ENCODE measurements at regions not wholly inside any gene's neighbourhood (a gene's known extent, or its start where the extent isn't known, plus 50 kb on each side); places are given as distances from the start of the nearest gene placed in this dataset.
"Not testable (repeated sequence)": the region's sequence is repeated elsewhere in the genome, so short reads cannot be mapped to it uniquely, and the experiment has no call there.

GRCh38 chr4:111393781-111394180 is 751.5 kb upstream of the FAM241A start:
- H3K27ac Mint-ChIP-seq = peak overlapping the region in 1 of 6 donors; percentile 28
- H3K27me3 Mint-ChIP-seq = no peaks in the 10 kb centered on the region
- H3K4me3 Mint-ChIP-seq = no peak overlapping the region
- ATAC-seq (ENCODE audit: low read depth in 2 of 2) = no peak
- no peaks in the 10 kb centered on the region for H3K4me1 Mint-ChIP-seq
- peaks cover 4 to 12% (median 9%) of the 10 kb centered on the region in 7 donors for H3K9me3 Mint-ChIP-seq
- no peak for DNase-seq
- H3K36me3 Mint-ChIP-seq = no peaks in the 10 kb centered on the region

DNA sequence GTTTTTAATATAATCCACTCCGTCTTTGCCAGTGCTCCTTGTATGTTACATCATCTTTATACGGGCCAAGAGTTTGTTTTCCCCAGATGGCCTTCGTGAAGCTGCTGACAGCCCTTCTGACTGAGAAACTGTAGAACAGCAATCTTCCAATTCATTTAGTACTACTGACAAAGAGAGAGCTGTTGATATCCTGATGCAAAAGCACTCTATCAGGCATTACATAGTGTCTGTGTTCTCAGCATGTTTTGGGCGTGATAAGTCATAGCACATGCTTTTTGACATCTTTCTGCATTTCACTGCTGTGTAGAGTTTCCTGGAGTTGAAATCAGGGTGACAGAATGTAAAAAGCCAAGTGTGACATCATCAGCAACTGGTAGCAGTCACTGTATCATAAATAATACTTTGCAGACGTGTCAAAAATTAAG is 746.3 kb upstream of the FAM241A start:
- no peak for DNase-seq
- H3K36me3 Mint-ChIP-seq = no peaks in the 10 kb centered on the region
- peaks cover 0 to 9% (median 0%) of the 10 kb centered on the region in 7 donors for H3K9me3 Mint-ChIP-seq
- no peaks in the 10 kb centered on the region for H3K4me1 Mint-ChIP-seq
- no peaks in the 10 kb centered on the region for H3K27me3 Mint-ChIP-seq
- no peak for ATAC-seq (ENCODE audit: low read depth in 2 of 2)
- H3K4me3 Mint-ChIP-seq = no peak overlapping the region
- no peak overlapping the region for H3K27ac Mint-ChIP-seq

GRCh38 chr4:111399623-111400022 is 745.6 kb upstream of the FAM241A start:
- Mint-ChIP-seq H3K9me3 (peaks cover 0 to 9% (median 0%) of the 10 kb centered on the region in 7 donors), H3K27ac (no peak overlapping the region), H3K27me3 (no peaks in the 10 kb centered on the region), H3K4me3 (no peak overlapping the region), H3K4me1 (no peaks in the 10 kb centered on the region), H3K36me3 (no peaks in the 10 kb centered on the region)
- DNase-seq = no peak
- ATAC-seq (ENCODE audit: low read depth in 2 of 2) = no peak

- H3K9me3 Mint-ChIP-seq = peaks cover 0 to 7% (median 0%) of the 10 kb centered on the region in 7 donors
- H3K27me3 Mint-ChIP-seq = no peaks in the 10 kb centered on the region
- no peak overlapping the region for H3K4me3 Mint-ChIP-seq
- ATAC-seq (ENCODE audit: low read depth in 2 of 2) = no peak
- DNase-seq = no peak
- H3K4me1 Mint-ChIP-seq = no peaks in the 10 kb centered on the region
- no peaks in the 10 kb centered on the region for H3K36me3 Mint-ChIP-seq
- no peak overlapping the region for H3K27ac Mint-ChIP-seq
Measured at GRCh38 chr4:111400741-111401140, 744.5 kb upstream of the FAM241A start.

DNA sequence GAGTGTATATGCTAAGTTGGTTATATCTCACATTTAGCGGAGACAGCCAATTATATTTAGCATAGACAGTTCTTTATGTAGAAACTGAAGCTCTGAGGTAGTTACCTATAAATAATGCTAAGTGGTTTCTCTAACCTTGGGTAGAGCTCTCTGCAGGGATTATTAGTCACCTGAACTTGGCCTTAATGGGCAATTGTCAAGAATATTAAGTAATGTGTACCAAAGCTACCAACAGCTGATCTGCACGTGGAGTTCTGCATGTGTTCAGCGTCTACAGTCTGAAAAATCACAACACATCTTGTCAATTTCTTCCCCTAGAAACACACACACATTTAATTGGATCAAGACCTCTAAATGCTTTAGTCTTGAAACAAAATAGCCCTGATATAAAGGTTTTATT is 740.6 kb upstream of the FAM241A start:
- no peak for DNase-seq
- no peak for ATAC-seq (ENCODE audit: low read depth in 2 of 2)
- H3K4me1 Mint-ChIP-seq = no peaks in the 10 kb centered on the region
- H3K27ac Mint-ChIP-seq = no peak overlapping the region
- H3K9me3 Mint-ChIP-seq = peaks cover 0 to 10% (median 3%) of the 10 kb centered on the region in 7 donors
- no peaks in the 10 kb centered on the region for H3K27me3 Mint-ChIP-seq
- H3K36me3 Mint-ChIP-seq = no peaks in the 10 kb centered on the region
- H3K4me3 Mint-ChIP-seq = no peak overlapping the region

DNA sequence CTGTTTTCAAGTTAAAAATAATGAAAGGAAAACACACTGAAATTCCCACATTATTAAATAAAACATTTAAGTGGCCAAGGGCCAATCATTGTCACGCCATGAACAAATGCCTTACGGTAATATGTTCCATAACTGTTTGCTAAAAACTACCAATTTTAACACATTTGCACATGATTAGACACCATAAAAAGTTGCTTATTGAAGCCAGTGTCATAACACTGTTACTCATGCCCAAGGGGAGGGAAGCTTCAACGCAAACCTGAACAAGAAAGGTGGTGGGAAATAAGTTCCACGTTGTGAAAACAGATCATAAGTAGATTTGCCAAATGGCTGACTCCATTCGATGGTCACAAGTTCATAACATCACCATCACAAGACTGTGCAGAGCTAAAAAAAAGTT is 739.3 kb upstream of the FAM241A start:
- ATAC-seq (ENCODE audit: low read depth in 2 of 2) (no peak), DNase-seq (no peak)
- H3K9me3 Mint-ChIP-seq = peaks cover 0 to 16% (median 5%) of the 10 kb centered on the region in 7 donors
- no peak overlapping the region for H3K27ac Mint-ChIP-seq
- no peaks in the 10 kb centered on the region for H3K4me1 Mint-ChIP-seq
- H3K4me3 Mint-ChIP-seq = no peak overlapping the region
- H3K27me3 Mint-ChIP-seq = no peaks in the 10 kb centered on the region
- H3K36me3 Mint-ChIP-seq = no peaks in the 10 kb centered on the region

DNA sequence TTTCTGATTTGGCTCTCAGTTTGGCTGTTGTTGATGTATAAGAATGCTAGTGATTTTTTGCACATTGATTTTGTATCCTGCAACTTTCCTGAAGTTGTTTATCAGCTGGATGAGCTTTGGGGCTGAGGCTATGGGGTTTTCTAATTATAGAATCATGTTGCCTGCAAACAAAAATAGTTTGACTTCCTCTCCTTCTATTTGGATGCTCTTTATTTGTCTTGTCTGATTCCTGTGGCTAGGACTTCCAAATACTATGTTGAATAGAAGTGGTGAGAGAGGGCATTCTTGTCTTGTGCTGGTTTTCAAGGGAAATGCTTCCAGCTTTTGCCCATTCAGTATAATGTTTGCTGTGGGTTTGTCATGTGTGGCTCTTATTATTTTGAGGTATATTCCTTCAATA is 734.7 kb upstream of the FAM241A start:
- Mint-ChIP-seq H3K4me1 (no peaks in the 10 kb centered on the region), H3K27ac (no peak overlapping the region), H3K9me3 (peaks cover 0 to 20% (median 7%) of the 10 kb centered on the region in 7 donors), H3K27me3 (no peaks in the 10 kb centered on the region), H3K36me3 (no peaks in the 10 kb centered on the region), H3K4me3 (no peak overlapping the region)
- ATAC-seq (ENCODE audit: low read depth in 2 of 2) (no peak), DNase-seq (no peak)

DNA sequence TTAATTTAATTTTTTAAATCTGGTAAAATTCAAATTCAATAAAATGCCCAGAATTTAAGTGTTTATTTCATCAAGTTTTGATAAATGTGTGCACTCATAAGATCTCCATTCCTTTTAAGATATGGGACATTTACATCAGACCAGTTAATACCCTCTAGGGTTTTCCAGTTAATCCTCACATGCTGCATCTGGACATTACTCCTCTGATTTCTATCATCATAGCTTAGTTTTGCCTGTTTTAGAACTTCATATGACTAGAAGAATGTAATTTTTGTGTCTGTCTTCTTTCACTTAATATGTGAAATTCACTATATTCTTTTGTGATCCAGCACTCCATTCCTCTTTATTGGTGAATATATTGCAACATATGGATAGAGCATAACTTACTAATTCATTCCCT is 727.7 kb upstream of the FAM241A start:
- Mint-ChIP-seq H3K27me3 (no peaks in the 10 kb centered on the region), H3K9me3 (peaks cover 0 to 3% (median 2%) of the 10 kb centered on the region in 7 donors), H3K4me3 (peak overlapping the region in 1 of 8 donors; percentile 16), H3K36me3 (no peaks in the 10 kb centered on the region), H3K27ac (no peak overlapping the region), H3K4me1 (no peaks in the 10 kb centered on the region)
- no peak for ATAC-seq (ENCODE audit: low read depth in 2 of 2)
- no peak for DNase-seq

GRCh38 chr4:111433441-111433840 is 711.8 kb upstream of the FAM241A start:
- Mint-ChIP-seq H3K4me1 (no peaks in the 10 kb centered on the region), H3K4me3 (no peak overlapping the region), H3K27ac (no peak overlapping the region), H3K27me3 (no peaks in the 10 kb centered on the region), H3K9me3 (peaks cover 0 to 7% (median 3%) of the 10 kb centered on the region in 7 donors), H3K36me3 (no peaks in the 10 kb centered on the region)
- DNase-seq = no peak
- no peak for ATAC-seq (ENCODE audit: low read depth in 2 of 2)

DNA sequence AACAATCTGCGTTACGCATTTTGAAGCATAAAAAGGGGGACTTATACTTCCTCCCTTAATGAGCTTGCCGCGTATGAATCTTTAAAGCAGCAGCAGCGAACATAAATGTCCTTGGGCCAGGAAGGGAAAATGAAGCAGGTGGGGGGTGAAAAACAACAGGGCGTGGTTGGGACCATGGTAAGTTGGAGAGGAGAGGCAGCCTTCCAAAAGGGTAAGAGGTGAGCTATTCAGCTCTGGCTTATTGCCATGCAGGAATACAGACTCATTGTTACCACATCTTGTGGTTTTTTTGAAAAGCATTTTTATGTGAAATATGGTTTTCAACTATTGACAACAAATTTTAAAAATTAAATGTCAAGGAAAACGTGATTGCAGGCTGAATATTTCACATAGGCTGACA is 710.7 kb upstream of the FAM241A start:
- no peaks in the 10 kb centered on the region for H3K27me3 Mint-ChIP-seq

DNA sequence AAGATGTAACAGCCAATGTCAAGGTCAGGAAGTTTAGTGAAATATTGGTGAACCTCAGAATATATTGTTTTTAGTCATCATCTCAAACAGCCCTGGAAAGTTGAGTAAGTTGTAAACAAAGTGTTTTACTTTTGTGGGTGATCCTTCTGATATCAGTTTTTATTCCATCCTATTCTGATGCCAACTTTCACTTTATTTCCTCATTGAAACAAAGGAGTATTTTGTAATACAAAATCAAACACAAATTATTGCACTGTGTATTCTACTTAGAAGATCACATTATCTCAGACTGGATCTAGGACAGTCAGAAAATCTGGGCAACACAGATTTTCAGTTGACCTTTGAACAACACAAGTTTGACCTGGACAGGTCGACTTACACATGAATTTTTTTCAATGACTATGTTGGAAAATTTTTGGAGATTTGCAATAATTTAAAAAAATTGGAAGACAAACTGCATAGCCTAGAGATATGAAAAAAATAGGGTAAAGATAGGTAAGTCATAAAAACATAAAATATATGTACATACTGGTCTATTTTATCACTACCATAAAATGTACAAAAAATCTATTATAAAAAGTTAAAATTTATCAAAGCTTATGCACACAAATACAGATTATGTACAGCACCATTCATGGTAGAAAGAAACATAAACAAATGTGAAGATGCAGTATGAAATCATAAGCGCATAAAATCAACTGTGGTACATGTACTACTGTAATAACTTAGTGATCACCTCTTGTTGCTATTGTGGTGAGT is 709.1 kb upstream of the FAM241A start:
- Mint-ChIP-seq H3K36me3 (no peaks in the 10 kb centered on the region), H3K9me3 (peaks cover 0 to 12% (median 2%) of the 10 kb centered on the region in 7 donors), H3K4me3 (no peak overlapping the region), H3K4me1 (no peaks in the 10 kb centered on the region), H3K27ac (no peak overlapping the region), H3K27me3 (no peaks in the 10 kb centered on the region)
- ATAC-seq (ENCODE audit: low read depth in 2 of 2) = no peak
- DNase-seq = no peak

More for the DNA sequence above, 710.7 kb upstream of the FAM241A start:
- no peak for DNase-seq
- no peaks in the 10 kb centered on the region for H3K4me1 Mint-ChIP-seq
- H3K4me3 Mint-ChIP-seq = no peak overlapping the region
- no peak for ATAC-seq (ENCODE audit: low read depth in 2 of 2)
- H3K9me3 Mint-ChIP-seq = peaks cover 0 to 7% (median 6%) of the 10 kb centered on the region in 7 donors
- H3K36me3 Mint-ChIP-seq = no peaks in the 10 kb centered on the region
- no peak overlapping the region for H3K27ac Mint-ChIP-seq

GRCh38 chr4:111441687-111442086 is 703.6 kb upstream of the FAM241A start:
- Mint-ChIP-seq H3K27me3 (no peaks in the 10 kb centered on the region), H3K9me3 (peaks cover 0 to 10% (median 2%) of the 10 kb centered on the region in 7 donors), H3K36me3 (no peaks in the 10 kb centered on the region), H3K27ac (no peak overlapping the region), H3K4me3 (no peak overlapping the region), H3K4me1 (no peaks in the 10 kb centered on the region)
- no peak for DNase-seq
- ATAC-seq (ENCODE audit: low read depth in 2 of 2) = no peak

DNA sequence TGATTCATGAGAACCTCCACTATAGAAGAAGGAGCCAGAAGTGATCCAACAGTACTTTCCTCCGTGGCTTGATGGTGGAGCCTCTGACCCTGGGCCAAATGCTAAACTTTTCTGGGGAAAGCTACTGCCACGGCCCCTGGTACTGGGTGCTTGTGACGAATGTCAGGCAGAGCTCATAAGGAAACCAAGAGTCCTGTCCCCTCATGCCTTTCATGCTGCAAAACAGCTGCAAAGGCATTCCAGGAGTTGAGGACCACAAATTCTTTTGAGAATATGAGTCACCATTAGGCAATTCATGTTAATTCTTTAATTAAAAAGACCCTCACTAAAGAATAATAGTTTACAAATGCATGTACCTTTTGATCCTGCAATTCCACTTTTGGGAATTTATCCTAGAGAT is 700.4 kb upstream of the FAM241A start:
- H3K9me3 Mint-ChIP-seq; ATAC-seq (ENCODE audit: low read depth in 2 of 2); H3K4me3 Mint-ChIP-seq; H3K4me1 Mint-ChIP-seq; H3K27ac Mint-ChIP-seq; DNase-seq; H3K27me3 Mint-ChIP-seq; H3K36me3 Mint-ChIP-seq: not testable (repeated sequence)

- DNase-seq (no peak), ATAC-seq (ENCODE audit: low read depth in 2 of 2) (no peak)
- no peaks in the 10 kb centered on the region for H3K4me1 Mint-ChIP-seq
- no peaks in the 10 kb centered on the region for H3K36me3 Mint-ChIP-seq
- H3K27me3 Mint-ChIP-seq = no peaks in the 10 kb centered on the region
- H3K9me3 Mint-ChIP-seq = peaks cover 0 to 2% (median 0%) of the 10 kb centered on the region in 7 donors
- H3K27ac Mint-ChIP-seq = no peak overlapping the region
- H3K4me3 Mint-ChIP-seq = no peak overlapping the region
Measured at GRCh38 chr4:111449657-111450056, 695.6 kb upstream of the FAM241A start.

Measured in naive B cell (primary cell).